ENCODE measurements at regions not wholly inside any gene's neighbourhood (a gene's known extent, or its start where the extent isn't known, plus 50 kb on each side); places are given as distances from the start of the nearest gene placed in this dataset.

- Histone ChIP-seq H3K27me3 (no peaks in the 10 kb centered on the region), H3K4me1 (no peaks in the 10 kb centered on the region), H3K27ac (no peak overlapping the region), H3K36me3 (no peaks in the 10 kb centered on the region), H3K9me3 (no peaks in the 10 kb centered on the region), H3K4me3 (no peak overlapping the region)
- no peak for TF ChIP-seq POLR2A (IDR thresholded peaks at IDR 0.05)
- TF ChIP-seq CTCF (IDR thresholded peaks at IDR 0.05) = no peak
- intact Hi-C loops (cut with DNase I; ENCODE audit: low total_unique reads) = no loop called here
- no peak for DNase-seq
These were observed 374.7 kb upstream of the FIGN start for GRCh38 chr2:164110515-164110914.

DNA sequence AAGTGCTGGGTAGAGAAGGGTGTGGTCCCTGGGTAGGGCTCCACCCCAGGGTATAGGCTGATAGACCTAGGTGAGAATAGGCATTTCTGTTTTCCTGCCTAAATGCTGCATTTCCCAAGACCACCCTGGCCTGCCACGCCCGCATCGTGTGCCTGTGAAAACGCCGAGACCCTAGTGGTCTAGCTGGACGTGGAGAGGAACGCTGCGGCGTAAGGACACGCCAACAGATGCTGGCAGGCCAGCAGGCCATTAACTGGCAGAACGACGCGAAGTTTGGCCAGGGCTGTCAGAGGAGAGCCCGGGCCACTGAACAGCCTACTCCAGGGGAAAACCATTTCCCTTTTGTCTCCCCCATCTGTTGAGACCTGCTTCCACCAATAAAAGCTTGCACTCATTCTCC lies 373.2 kb upstream of the FIGN start:
- TF ChIP-seq POLR2A (IDR thresholded peaks at IDR 0.05) (no peak), CTCF (IDR thresholded peaks at IDR 0.05) (no peak)
- Histone ChIP-seq H3K4me3 (no peak overlapping the region), H3K9me3 (no peaks in the 10 kb centered on the region), H3K4me1 (no peaks in the 10 kb centered on the region), H3K27ac (no peak overlapping the region), H3K36me3 (no peaks in the 10 kb centered on the region), H3K27me3 (no peaks in the 10 kb centered on the region)
- DNase-seq = no peak
- intact Hi-C loops (cut with DNase I; ENCODE audit: low total_unique reads) = no loop called here

DNA sequence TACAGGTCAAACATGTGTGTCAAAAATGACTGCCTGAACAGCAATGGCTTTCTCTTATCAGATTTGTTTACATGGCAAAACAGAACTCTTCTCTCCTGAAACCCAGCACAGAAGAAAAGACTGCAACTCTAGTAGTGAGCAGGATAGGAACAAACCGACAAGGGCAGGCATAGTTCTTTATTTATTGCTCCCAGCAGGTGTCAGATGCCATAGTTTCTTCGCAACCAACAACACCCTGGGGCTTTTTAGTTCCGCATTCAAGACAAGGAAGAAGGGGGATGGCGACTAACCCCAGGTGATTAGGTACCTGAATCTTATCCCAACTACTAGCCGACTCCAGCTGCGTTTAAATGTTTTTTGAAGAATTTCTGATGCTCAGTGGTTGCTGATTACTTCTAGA lies 367.5 kb upstream of the FIGN start:
- Histone ChIP-seq H3K9me3 (no peaks in the 10 kb centered on the region), H3K4me3 (no peak overlapping the region), H3K36me3 (no peaks in the 10 kb centered on the region), H3K27me3 (no peaks in the 10 kb centered on the region), H3K4me1 (no peaks in the 10 kb centered on the region), H3K27ac (no peak overlapping the region)
- TF ChIP-seq POLR2A (IDR thresholded peaks at IDR 0.05) = no peak
- no peak for TF ChIP-seq CTCF (IDR thresholded peaks at IDR 0.05)
- intact Hi-C loops (cut with DNase I; ENCODE audit: low total_unique reads) = no loop called here
- no peak for DNase-seq

DNA sequence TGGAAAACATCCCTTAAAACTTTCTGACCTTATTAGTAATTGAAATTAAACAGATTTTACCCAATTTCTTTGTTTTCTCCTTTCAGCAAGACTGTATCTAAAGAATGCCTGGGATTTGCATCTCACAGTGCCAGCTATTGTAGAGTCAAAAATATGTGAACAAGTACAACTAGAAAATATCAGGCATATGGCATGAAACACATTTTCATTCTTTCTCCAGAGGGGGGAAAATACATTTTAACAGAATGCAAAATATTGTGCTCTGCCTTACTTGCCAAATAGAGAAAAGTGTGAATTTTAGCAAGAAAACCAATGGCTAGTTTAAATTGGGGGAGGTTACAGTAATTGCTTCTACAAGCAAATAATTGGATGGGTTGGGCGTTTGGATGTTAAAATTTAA lies 366.6 kb upstream of the FIGN start:
- Histone ChIP-seq H3K27me3 (no peaks in the 10 kb centered on the region), H3K4me3 (no peak overlapping the region), H3K36me3 (no peaks in the 10 kb centered on the region), H3K9me3 (no peaks in the 10 kb centered on the region), H3K4me1 (no peaks in the 10 kb centered on the region), H3K27ac (no peak overlapping the region)
- TF ChIP-seq CTCF (IDR thresholded peaks at IDR 0.05) (no peak), POLR2A (IDR thresholded peaks at IDR 0.05) (no peak)
- DNase-seq = no peak
- intact Hi-C loops (cut with DNase I; ENCODE audit: low total_unique reads) = no loop called here

DNA sequence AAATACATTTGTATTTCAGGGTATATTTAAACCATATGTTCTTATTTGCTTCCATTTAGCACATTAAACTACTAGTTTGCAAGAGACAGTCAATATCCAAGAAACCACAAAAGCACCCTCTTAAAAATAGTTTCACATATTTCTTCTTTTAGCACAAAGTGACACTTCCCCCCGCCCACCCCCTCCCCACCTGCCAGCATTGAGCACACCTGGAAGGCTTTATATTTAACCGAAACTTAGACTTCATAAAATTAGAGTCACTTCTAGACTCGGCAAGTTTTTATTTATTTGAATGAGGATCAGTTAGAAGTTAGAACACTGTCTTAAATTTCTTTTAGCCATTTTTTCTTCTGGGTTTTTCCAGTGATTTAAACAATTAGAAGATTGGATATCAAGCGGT lies 355.9 kb upstream of the FIGN start:
- H3K4me1 ChIP-seq = no peaks in the 10 kb centered on the region
- H3K4me3 ChIP-seq = no peak overlapping the region
- TF ChIP-seq POLR2A (IDR thresholded peaks at IDR 0.05) (no peak), CTCF (IDR thresholded peaks at IDR 0.05) (no peak)
- no peaks in the 10 kb centered on the region for H3K27me3 ChIP-seq
- intact Hi-C loops (cut with DNase I; ENCODE audit: low total_unique reads) = no loop called here
- DNase-seq = no peak
- no peaks in the 10 kb centered on the region for H3K9me3 ChIP-seq
- no peak overlapping the region for H3K27ac ChIP-seq
- no peaks in the 10 kb centered on the region for H3K36me3 ChIP-seq
